H1 (cell line): ENCODE measurements at regions not wholly inside any gene's neighbourhood (a gene's known extent, or its start where the extent isn't known, plus 50 kb on each side); places are given as distances from the start of the nearest gene placed in this dataset.

Experiments
- CTCF ChIA-PET: fragments of 300-600 bp; sonication (Branson Sonifier 250); formaldehyde crosslinking; loops from one replicate; lab custom pipeline; 2021; ENCODE audit not compliant: partially characterized antibody; lab: Charles Lee
- POLR2A ChIA-PET: fragments of 300-600 bp; sonication (Branson Sonifier 250); formaldehyde crosslinking; loops from one replicate; lab custom pipeline; 2021; ENCODE audit warnings: inconsistent platforms; ENCODE audit not compliant: partially characterized antibody; lab: Charles Lee
- DNase-seq, 2 experiments: peaks; one replicate each; pipeline versions ENCODE4 v3.0.0 to v3.0.0-alpha.2; 2010 to 2022; ENCODE audit warnings: low spot score in 2 of 2, low read depth in 1 of 2, mixed read lengths in 1 of 2
- FAIRE-seq: peaks from 2 replicates; lab custom pipeline; 2011; peaks lifted over from hg19 to GRCh38; lab: Jason Lieb, UNC
- H2AFZ ChIP-seq: 2 replicates; pipeline ENCODE4 v1.8.1; 2012; ENCODE audit warnings: low read length, inconsistent platforms
- H2AK5ac ChIP-seq: 2 replicates; pipeline ENCODE4 v1.6.1; 2013; ENCODE audit warnings: low read depth, low read length
- H2BK120ac ChIP-seq: replicated peaks from 2 replicates; pipeline ENCODE3; 2013; ENCODE audit warnings: low read depth, low read length, inconsistent platforms
- H2BK12ac ChIP-seq: 2 replicates; pipeline ENCODE4 v1.6.1; 2013; ENCODE audit warnings: low read depth, low read length
- H2BK15ac ChIP-seq: 2 replicates; pipeline ENCODE4 v1.6.1; 2013; ENCODE audit warnings: low read length
- H2BK20ac ChIP-seq: 2 replicates; pipeline ENCODE4 v1.6.1; 2013; ENCODE audit warnings: low read length
- H2BK5ac ChIP-seq: 2 replicates; pipeline ENCODE4 v1.6.1; 2013; ENCODE audit warnings: low read depth, low read length
- H3K14ac ChIP-seq: 2 replicates; pipeline ENCODE4 v1.6.1; 2013; ENCODE audit warnings: inconsistent platforms; ENCODE audit not compliant: insufficient read length
- H3K18ac ChIP-seq: 2 replicates; pipeline ENCODE4 v1.6.1; 2013; ENCODE audit warnings: low read length; ENCODE audit errors: extremely low read depth
- H3K23ac ChIP-seq: 2 replicates; pipeline ENCODE4 v1.6.1; 2013; ENCODE audit warnings: inconsistent platforms; ENCODE audit not compliant: insufficient read length
- H3K23me2 ChIP-seq: 2 replicates; pipeline ENCODE4 v1.6.1; 2013; ENCODE audit warnings: low read depth, low read length
- H3K27ac ChIP-seq: 2 replicates; pipeline ENCODE4 v1.6.1; 2011; ENCODE audit warnings: low read depth, low read length, inconsistent platforms
- H3K27me3 ChIP-seq, 4 experiments: replicated peaks in 1 of 4; 1 replicate in 1 of 4; 2 replicates in 3 of 4; pipeline versions ENCODE4 v1.6.1 to v1.8.1; 2011 to 2013; ENCODE audit warnings: low read length in 3 of 4, mild to moderate bottlenecking in 3 of 4, inconsistent platforms in 2 of 4, mixed read lengths in 2 of 4, moderate library complexity in 1 of 4; ENCODE audit not compliant: control insufficient read depth in 3 of 4, insufficient read depth in 3 of 4; ENCODE audit errors: extremely low read depth in 1 of 4
- H3K36me3 ChIP-seq, 4 experiments: 2 replicates each; pipeline versions ENCODE4 v1.6.1 to v1.8.1; 2011 to 2013; ENCODE audit warnings: mild to moderate bottlenecking in 4 of 4, low read length in 3 of 4, moderate library complexity in 2 of 4, control low read depth in 1 of 4, inconsistent platforms in 1 of 4; ENCODE audit not compliant: insufficient read depth in 4 of 4, control insufficient read depth in 2 of 4
- H3K4ac ChIP-seq: replicated peaks from 2 replicates; pipeline ENCODE3; 2013; ENCODE audit warnings: low read length, low read depth, mixed read lengths, inconsistent platforms; ENCODE audit not compliant: insufficient read length
- H3K4me1 ChIP-seq, 4 experiments: replicated peaks in 1 of 4; 1 replicate in 1 of 4; 2 replicates in 3 of 4; pipeline versions ENCODE4 v1.6.1 to v1.8.1; 2011 to 2013; ENCODE audit warnings: low read length in 3 of 4, inconsistent platforms in 2 of 4, mixed read lengths in 1 of 4; ENCODE audit not compliant: insufficient read depth in 4 of 4, control insufficient read depth in 3 of 4
- H3K4me2 ChIP-seq, 2 experiments: 2 replicates each; pipeline versions ENCODE4 v1.6.1 to v1.8.1; 2011 to 2013; ENCODE audit warnings: low read depth in 2 of 2, low read length in 2 of 2, control low read depth in 1 of 2, inconsistent platforms in 1 of 2, mild to moderate bottlenecking in 1 of 2; ENCODE audit not compliant: insufficient read depth in 1 of 2
- H3K4me3 ChIP-seq, 4 experiments: fragments of 200-600, 300-600 bp in 1 of 4; sonication (generic), shearing (Covaris generic), sonication (Bioruptor Twin) in 1 of 4; 2 replicates each; pipeline versions ENCODE4 v1.5.1 to v1.8.1; 2011 to 2016; ENCODE audit warnings: low read length in 4 of 4, low read depth in 3 of 4, control low read depth in 2 of 4, inconsistent platforms in 2 of 4, mild to moderate bottlenecking in 2 of 4, mixed read lengths in 1 of 4, moderate library complexity in 1 of 4; ENCODE audit not compliant: insufficient read depth in 2 of 4; ENCODE audit errors: extremely low read depth in 1 of 4
- H3K56ac ChIP-seq: replicated peaks from 2 replicates; pipeline ENCODE3; 2013; ENCODE audit warnings: low read depth, mild to moderate bottlenecking, mixed read lengths, low read length, inconsistent platforms; ENCODE audit not compliant: insufficient read length
- H3K79me1 ChIP-seq: 2 replicates; pipeline ENCODE4 v1.6.1; 2013; ENCODE audit warnings: low read depth, low read length, control low read depth
- H3K79me2 ChIP-seq, 2 experiments: 2 replicates each; pipeline versions ENCODE4 v1.6.1 to v1.8.1; 2012 to 2013; ENCODE audit warnings: low read length in 2 of 2, mild to moderate bottlenecking in 2 of 2, inconsistent platforms in 1 of 2; ENCODE audit not compliant: insufficient read depth in 2 of 2, control insufficient read depth in 1 of 2
- H3K9ac ChIP-seq, 4 experiments: replicated peaks in 1 of 4; 1 replicate in 1 of 4; 2 replicates in 3 of 4; pipeline versions ENCODE4 v1.6.1 to v1.8.1; 2011 to 2013; ENCODE audit warnings: low read depth in 3 of 4, low read length in 3 of 4, control low read depth in 2 of 4, mild to moderate bottlenecking in 2 of 4, moderate library complexity in 2 of 4, inconsistent platforms in 1 of 4; ENCODE audit errors: extremely low read depth in 1 of 4
- H3K9me3 ChIP-seq, 2 experiments: 2 replicates each; pipeline versions ENCODE4 v1.6.1 to v1.8.1; 2012 to 2013; ENCODE audit warnings: mild to moderate bottlenecking in 2 of 2, moderate library complexity in 2 of 2, control low read depth in 1 of 2, inconsistent platforms in 1 of 2, low read depth in 1 of 2, low read length in 1 of 2, mixed read lengths in 1 of 2; ENCODE audit not compliant: insufficient read depth in 2 of 2
- H4K20me1 ChIP-seq, 2 experiments: replicated peaks in 1 of 2; 2 replicates each; pipeline versions ENCODE3 to v1.8.1; 2011 to 2013; ENCODE audit warnings: inconsistent platforms in 2 of 2, low read length in 2 of 2, mild to moderate bottlenecking in 1 of 2; ENCODE audit not compliant: insufficient read depth in 2 of 2, control insufficient read depth in 1 of 2
- H4K5ac ChIP-seq: 2 replicates; pipeline ENCODE4 v1.6.1; 2013; ENCODE audit warnings: low read length, low read depth, mixed read lengths, inconsistent platforms; ENCODE audit not compliant: insufficient read length
- H4K8ac ChIP-seq: 2 replicates; pipeline ENCODE4 v1.8.0; 2013; ENCODE audit warnings: mild to moderate bottlenecking, moderate library complexity, low read length, inconsistent platforms; ENCODE audit not compliant: insufficient read depth; ENCODE audit errors: extremely low read depth
- H4K91ac ChIP-seq: replicated peaks from 2 replicates; pipeline ENCODE3; 2013; ENCODE audit warnings: low read length, mixed read lengths, inconsistent platforms; ENCODE audit not compliant: insufficient read length
- CBX5 ChIP-seq: fragments of 300-800, 300-1000 bp; sonication (generic); IDR thresholded peaks from 2 replicates; pipeline ENCODE4 v1.7.1; 2016; ENCODE audit warnings: antibody characterized with exemption, low read length, low read depth
- EGR1 ChIP-seq: IDR thresholded peaks from 2 replicates; pipeline ENCODE4 v1.6.1; 2011; ENCODE audit warnings: low read depth, low read length, borderline replicate concordance
- JUND ChIP-seq: IDR thresholded peaks from 2 replicates; pipeline ENCODE4 v1.6.1; 2011; ENCODE audit warnings: mild to moderate bottlenecking, improper control_type of control experiment, low read length
- NANOG ChIP-seq: IDR thresholded peaks from 2 replicates; pipeline ENCODE4 v1.6.1; 2011; ENCODE audit warnings: low read length, low read depth, mild to moderate bottlenecking, inconsistent platforms; ENCODE audit not compliant: insufficient read depth, poor library complexity, severe bottlenecking
- PHF8 ChIP-seq: fragments of 200-600 bp; sonication (generic); conservative IDR thresholded peaks from 2 replicates; pipeline ENCODE4 v1.7.1; 2012; ENCODE audit warnings: low read depth, mild to moderate bottlenecking, inconsistent platforms, low read length, moderate library complexity
- POU5F1 ChIP-seq: IDR thresholded peaks from 2 replicates; pipeline ENCODE4 v1.6.1; 2011; ENCODE audit warnings: low read depth, mild to moderate bottlenecking, low read length, moderate library complexity
- RFX5 ChIP-seq: IDR thresholded peaks from 2 replicates; pipeline ENCODE4 v1.6.1; 2011; ENCODE audit warnings: low read depth, low read length, improper control_type of control experiment, borderline replicate concordance
- RXRA ChIP-seq: IDR thresholded peaks from 2 replicates; pipeline ENCODE4 v1.6.1; 2011; ENCODE audit warnings: low read depth, mild to moderate bottlenecking, low read length, moderate library complexity; ENCODE audit not compliant: insufficient read depth
- SAP30 ChIP-seq: fragments of 300-600 bp; sonication (generic); IDR thresholded peaks from 2 replicates; pipeline ENCODE4 v1.7.1; 2012; ENCODE audit warnings: low read length, moderate library complexity, mild to moderate bottlenecking, inconsistent platforms; ENCODE audit not compliant: insufficient read depth, insufficient replicate concordance
- TBP ChIP-seq: IDR thresholded peaks from 2 replicates; pipeline ENCODE4 v1.6.1; 2011; ENCODE audit warnings: low read depth, low read length, improper control_type of control experiment
- ZNF274 ChIP-seq: IDR thresholded peaks from 2 replicates; pipeline ENCODE4 v1.7.0; 2012; ENCODE audit warnings: low read length, borderline replicate concordance; ENCODE audit errors: extremely low read depth
- WGBS, 2 experiments: shearing (Covaris generic) in 1 of 2; methylation state at CpG; one replicate each; pipeline versions ENCODE4 v1.1.6 to v1.1.7; 2013 to 2015; ENCODE audit warnings: low lambda C conversion rate in 2 of 2, mixed read lengths in 2 of 2, inconsistent platforms in 1 of 2, low coverage in 1 of 2, missing lambda C conversion rate in 1 of 2; ENCODE audit not compliant: insufficient replicate concordance in 2 of 2, insufficient coverage in 1 of 2, insufficient read length in 1 of 2; ENCODE audit errors: extremely low coverage in 1 of 2, missing lambda C conversion rate in 1 of 2; 5-methylcytosine and 5-hydroxymethylcytosine counted together
- TF ChIP-seq, protein P1 (sequence below): IDR thresholded peaks from 2 replicates; pipeline ENCODE4 v1.6.1; 2012; ENCODE audit warnings: inconsistent platforms

DNA sequence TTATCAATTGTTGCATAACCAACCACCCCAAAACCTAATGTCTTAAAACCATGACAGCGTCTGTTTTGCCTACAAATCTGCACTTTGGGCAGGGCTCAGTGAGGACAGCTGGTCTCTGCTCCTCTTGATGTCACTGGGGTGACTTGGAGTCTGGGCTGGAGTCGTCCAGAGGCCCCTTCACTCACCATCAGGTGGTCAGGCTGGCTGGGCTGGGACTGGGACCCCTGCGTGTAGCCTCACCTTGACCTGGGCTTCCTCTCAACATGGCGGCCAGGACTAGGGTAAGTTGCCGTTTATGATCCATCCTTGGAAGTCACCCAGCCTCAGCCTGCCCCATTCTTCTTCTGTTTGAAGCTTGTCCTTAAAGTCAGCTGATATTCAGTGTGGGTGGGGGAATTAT, 116.8 kb upstream of the NKX1-1 start:
- Histone ChIP-seq H3K56ac (no peak overlapping the region), H3K4me2 (no peak overlapping the region)
- TF ChIP-seq, protein P1, sequence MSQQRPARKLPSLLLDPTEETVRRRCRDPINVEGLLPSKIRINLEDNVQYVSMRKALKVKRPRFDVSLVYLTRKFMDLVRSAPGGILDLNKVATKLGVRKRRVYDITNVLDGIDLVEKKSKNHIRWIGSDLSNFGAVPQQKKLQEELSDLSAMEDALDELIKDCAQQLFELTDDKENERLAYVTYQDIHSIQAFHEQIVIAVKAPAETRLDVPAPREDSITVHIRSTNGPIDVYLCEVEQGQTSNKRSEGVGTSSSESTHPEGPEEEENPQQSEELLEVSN, result no peak
- no peak for TF ChIP-seq RXRA
- no peak for TF ChIP-seq RFX5
- TF ChIP-seq JUND, result no peak
- TF ChIP-seq ZNF274, result no peak
- no peak for TF ChIP-seq EGR1
- no peak for TF ChIP-seq TBP
- TF ChIP-seq NANOG, result no peak
- no peak for TF ChIP-seq PHF8
- TF ChIP-seq SAP30, result no peak
- no peak for TF ChIP-seq CBX5
- TF ChIP-seq POU5F1, result no peak
- TF ChIP-seq, all 59 proteins: peak for 0
- H3K79me1 ChIP-seq, result no peaks in the 10 kb centered on the region
- H3K4me1 ChIP-seq, result 0 out of 7 replicates have a peak, but pooled peaks cover 0 to 2% (median 0%) of the 10 kb centered on the region in 4 experiments
- H3K79me2 ChIP-seq, result no peaks in the 10 kb centered on the region
- H2BK5ac ChIP-seq, result no peak overlapping the region
- no peak overlapping the region for H2AFZ ChIP-seq
- H3K27me3 ChIP-seq, result peaks cover 0 to 10% (median 3%) of the 10 kb centered on the region in 4 experiments; a peak in 3 of 7 replicates
- ChIA-PET CTCF (interaction anchor here (1.2 kb wide), 1 partner anchor 26 kb away, joined by 4 read pairs; no protein-coding TSS in a partner anchor), POLR2A (no interaction called here)
- H2BK120ac ChIP-seq, result no peak overlapping the region
- DNase-seq, result no peak
- no peak for FAIRE-seq
- no peak overlapping the region for H2BK20ac ChIP-seq
- H3K36me3 ChIP-seq, result no peaks in the 10 kb centered on the region
- H3K4me3 ChIP-seq, result no peak overlapping the region
- H2BK15ac ChIP-seq, result no peak overlapping the region
- no peaks in the 10 kb centered on the region for H3K9me3 ChIP-seq
- no peak overlapping the region for H3K18ac ChIP-seq
- H3K27ac ChIP-seq, result no peak overlapping the region
- no peak overlapping the region for H3K9ac ChIP-seq
- H4K5ac ChIP-seq, result no peak overlapping the region
- H2BK12ac ChIP-seq, result no peak overlapping the region
- no peak overlapping the region for H2AK5ac ChIP-seq
- no peak overlapping the region for H3K4ac ChIP-seq
- no peak overlapping the region for H4K91ac ChIP-seq
- H3K23me2 ChIP-seq, result no peaks in the 10 kb centered on the region
- no peak overlapping the region for H3K23ac ChIP-seq
- no peak overlapping the region for H4K8ac ChIP-seq
- no peaks in the 10 kb centered on the region for H4K20me1 ChIP-seq
- WGBS, 2 experiments, result 85% methylated on average over 5 of the region's 5 CpGs; no CpG with 5 or more reads in 1 of the 2 experiments
- H3K14ac ChIP-seq, result no peak overlapping the region
